ENCODE measurements at regions not wholly inside any gene's neighbourhood (a gene's known extent, or its start where the extent isn't known, plus 50 kb on each side); places are given as distances from the start of the nearest gene placed in this dataset.

DNA sequence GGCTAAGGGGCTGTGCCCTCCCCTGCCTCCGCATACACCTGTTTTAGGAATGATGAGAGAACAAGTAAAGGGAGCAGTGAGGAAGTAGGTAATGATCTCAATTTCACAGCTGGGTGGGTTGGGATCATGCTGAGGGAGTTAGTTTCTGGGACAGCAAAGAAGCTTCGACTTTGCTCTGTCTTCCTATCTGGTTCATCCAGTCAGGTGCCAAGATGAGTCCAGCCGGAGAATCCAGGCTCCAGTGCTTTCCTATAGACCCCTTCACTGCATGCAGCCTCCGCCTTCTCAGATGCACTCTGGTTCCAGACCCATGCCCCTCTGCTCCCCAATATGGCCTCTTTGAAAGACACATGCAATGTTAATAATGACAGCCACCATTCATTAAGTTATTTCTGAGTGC, 119.1 kb upstream of the NCAM1 start:
- 75 to 95% methylated on average over 4 of the region's 4 CpGs for WGBS, 2 donors (ENCODE audit: low coverage in 1 of 2)
- Histone ChIP-seq H3K4me1 (peaks cover 0 to 11% (median 0%) of the 10 kb centered on the region in 3 donors), H3K27me3 (no peaks in the 10 kb centered on the region), H3K36me3 (no peaks in the 10 kb centered on the region), H3K4me3 (no peak overlapping the region), H3K27ac (no peak overlapping the region), H3K9me3 (no peaks in the 10 kb centered on the region)
- no peak for TF ChIP-seq POLR2AphosphoS5 (IDR thresholded peaks at IDR 0.05)
- TF ChIP-seq POLR2A (IDR thresholded peaks at IDR 0.05), result no peak
- TF ChIP-seq EP300 (IDR thresholded peaks at IDR 0.05), result no peak
- TF ChIP-seq CTCF (IDR thresholded peaks at IDR 0.05), result no peak
- ATAC-seq, result no peak

GRCh38 chr11:112844517-112844916, 116.7 kb upstream of the NCAM1 start:
- ATAC-seq, result no peak
- H3K4me3 ChIP-seq, result no peak overlapping the region
- peak overlapping the region in 2 of 4 donors; percentile 16 to 45 for H3K27ac ChIP-seq
- H3K27me3 ChIP-seq, result no peaks in the 10 kb centered on the region
- TF ChIP-seq CTCF (IDR thresholded peaks at IDR 0.05) (no peak), POLR2A (IDR thresholded peaks at IDR 0.05) (no peak), POLR2AphosphoS5 (IDR thresholded peaks at IDR 0.05) (no peak), EP300 (IDR thresholded peaks at IDR 0.05) (no peak)
- no peaks in the 10 kb centered on the region for H3K4me1 ChIP-seq
- no peaks in the 10 kb centered on the region for H3K9me3 ChIP-seq
- H3K36me3 ChIP-seq, result no peaks in the 10 kb centered on the region

- WGBS, 2 donors (ENCODE audit: low coverage in 1 of 2), result 85 to 90% methylated on average over 4 of the region's 4 CpGs
- no peaks in the 10 kb centered on the region for H3K27me3 ChIP-seq
- H3K4me1 ChIP-seq, result no peaks in the 10 kb centered on the region
- TF ChIP-seq CTCF (IDR thresholded peaks at IDR 0.05) (no peak), EP300 (IDR thresholded peaks at IDR 0.05) (no peak), POLR2AphosphoS5 (IDR thresholded peaks at IDR 0.05) (no peak), POLR2A (IDR thresholded peaks at IDR 0.05) (no peak)
- H3K36me3 ChIP-seq, result no peaks in the 10 kb centered on the region
- no peak overlapping the region for H3K27ac ChIP-seq
- no peak overlapping the region for H3K4me3 ChIP-seq
- ATAC-seq, result no peak
- H3K9me3 ChIP-seq, result no peaks in the 10 kb centered on the region
These were observed 113.7 kb upstream of the NCAM1 start for GRCh38 chr11:112847568-112847967.

DNA sequence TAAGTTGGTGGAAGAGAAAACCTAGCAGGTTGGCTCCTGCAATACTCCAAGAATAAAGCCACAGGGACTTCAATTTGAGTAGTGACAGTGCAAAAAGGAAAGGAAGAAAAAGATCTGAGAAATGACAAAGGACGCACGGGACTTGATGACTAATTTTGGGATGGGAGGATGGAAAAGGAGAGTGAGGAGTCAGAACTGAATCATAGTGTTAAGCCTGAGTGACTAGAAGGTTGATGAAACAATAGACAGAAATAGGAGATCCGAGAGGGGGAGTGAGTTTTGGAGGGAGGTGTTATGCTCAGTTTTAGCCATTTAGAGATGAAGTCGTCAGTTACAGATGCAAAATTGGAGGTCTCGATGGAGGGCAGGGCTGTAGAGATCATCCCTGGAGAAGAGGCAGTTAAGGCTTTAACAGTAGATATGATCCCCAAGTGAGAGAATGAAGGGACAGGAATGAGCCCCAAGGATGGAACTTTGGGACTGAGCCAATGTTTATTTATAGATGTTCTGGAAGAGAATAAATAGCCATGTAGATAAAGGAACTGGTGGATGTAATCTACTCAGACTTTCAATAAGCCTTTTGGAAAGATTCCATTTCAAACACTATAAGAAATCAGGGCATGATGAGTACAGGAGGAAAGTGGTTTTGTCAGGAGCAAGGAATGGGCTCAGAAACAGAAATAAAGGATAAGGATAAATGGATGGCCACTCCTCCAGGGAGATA, 108.9 kb upstream of the NCAM1 start:
- H3K27me3 ChIP-seq, result no peaks in the 10 kb centered on the region
- ATAC-seq, result no peak
- H3K4me1 ChIP-seq, result no peaks in the 10 kb centered on the region
- no peak overlapping the region for H3K27ac ChIP-seq
- H3K36me3 ChIP-seq, result no peaks in the 10 kb centered on the region
- 55 to 70% methylated on average over 5 of the region's 5 CpGs for WGBS, 2 donors (ENCODE audit: low coverage in 1 of 2)
- H3K9me3 ChIP-seq, result no peaks in the 10 kb centered on the region
- no peak overlapping the region for H3K4me3 ChIP-seq
- TF ChIP-seq POLR2AphosphoS5 (IDR thresholded peaks at IDR 0.05) (no peak), CTCF (IDR thresholded peaks at IDR 0.05) (no peak), EP300 (IDR thresholded peaks at IDR 0.05) (no peak), POLR2A (IDR thresholded peaks at IDR 0.05) (no peak)

DNA sequence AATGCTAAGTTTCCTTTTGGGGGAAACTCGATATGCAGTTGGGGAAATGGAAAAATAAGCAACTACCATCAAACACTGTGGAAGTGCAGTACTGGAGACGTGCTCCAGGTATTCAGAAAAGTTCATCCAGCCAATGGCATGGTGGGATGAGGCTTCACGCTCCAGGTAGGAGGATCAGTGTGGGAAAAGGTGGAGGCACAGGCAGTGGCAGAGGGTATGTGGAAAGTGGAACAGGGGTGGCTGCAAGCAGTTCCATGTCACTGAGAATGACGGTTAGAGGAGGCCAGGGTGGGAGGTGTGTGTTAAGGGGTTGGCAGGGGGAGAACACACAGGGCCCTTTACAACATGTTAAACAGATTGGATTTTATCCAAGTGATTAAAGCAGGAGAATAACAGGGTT, 105.1 kb upstream of the NCAM1 start:
- no peaks in the 10 kb centered on the region for H3K4me1 ChIP-seq
- no peak overlapping the region for H3K4me3 ChIP-seq
- no peaks in the 10 kb centered on the region for H3K27me3 ChIP-seq
- WGBS, 2 donors (ENCODE audit: low coverage in 1 of 2), result 79 to 100% methylated on average over 2 to 4 of the region's 4 CpGs
- no peak for ATAC-seq
- no peaks in the 10 kb centered on the region for H3K36me3 ChIP-seq
- TF ChIP-seq POLR2A (IDR thresholded peaks at IDR 0.05) (no peak), POLR2AphosphoS5 (IDR thresholded peaks at IDR 0.05) (no peak), EP300 (IDR thresholded peaks at IDR 0.05) (no peak), CTCF (IDR thresholded peaks at IDR 0.05) (no peak)
- peaks cover 0 to 10% (median 0%) of the 10 kb centered on the region in 3 donors for H3K9me3 ChIP-seq
- H3K27ac ChIP-seq, result no peak overlapping the region
